Stimulated activated naive CD4-positive, alpha-beta T cell (primary cell): ENCODE measurements at regions not wholly inside any gene's neighbourhood (a gene's known extent, or its start where the extent isn't known, plus 50 kb on each side); places are given as distances from the start of the nearest gene placed in this dataset.
"Not testable (repeated sequence)": the region's sequence is repeated elsewhere in the genome, so short reads cannot be mapped to it uniquely, and the experiment has no call there.

Experiments
- DNase-seq, 6 experiments: peaks; one replicate each; lab custom pipeline; 2025; lab: John Stamatoyannopoulos, UW

GRCh38 chr15:25235391-25235790 is 203.4 kb downstream of the UBE3A start:
- no peak for DNase-seq

DNA sequence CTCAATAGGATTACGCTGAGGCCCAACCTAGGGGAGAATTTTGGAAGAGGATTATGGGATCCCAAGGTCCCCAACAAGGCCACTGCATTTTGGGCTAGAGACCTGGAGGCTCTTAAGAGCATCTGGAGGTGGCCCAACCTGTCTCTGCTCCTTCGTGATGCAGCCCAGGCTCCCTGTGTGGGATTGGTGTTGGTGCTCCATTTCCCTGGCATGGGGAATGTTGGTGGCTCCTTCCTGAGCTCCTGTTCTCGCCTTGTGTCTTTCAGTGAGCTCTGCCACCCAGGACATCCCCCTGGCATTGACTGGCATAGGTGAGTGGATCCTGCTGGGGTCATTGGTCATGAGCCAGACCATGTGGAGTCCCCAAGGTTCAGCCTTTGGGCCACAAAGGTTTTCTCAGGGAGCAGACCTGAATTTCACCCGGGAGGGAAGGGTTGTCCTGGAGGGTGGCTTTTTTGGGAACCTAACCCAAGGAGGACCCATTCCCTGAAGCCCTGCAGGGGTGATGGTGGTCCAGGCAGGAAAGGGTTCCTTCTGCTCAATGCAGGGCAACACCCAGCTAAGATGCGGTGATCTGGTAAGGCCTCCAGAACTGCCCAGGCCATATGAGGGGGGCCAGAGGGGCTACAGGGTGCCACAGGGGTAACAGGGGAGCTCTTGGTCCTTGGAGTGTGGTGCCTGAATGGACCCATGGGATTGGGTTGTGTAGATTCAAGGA is 202.5 kb downstream of the UBE3A start:
- no peak for DNase-seq

DNA sequence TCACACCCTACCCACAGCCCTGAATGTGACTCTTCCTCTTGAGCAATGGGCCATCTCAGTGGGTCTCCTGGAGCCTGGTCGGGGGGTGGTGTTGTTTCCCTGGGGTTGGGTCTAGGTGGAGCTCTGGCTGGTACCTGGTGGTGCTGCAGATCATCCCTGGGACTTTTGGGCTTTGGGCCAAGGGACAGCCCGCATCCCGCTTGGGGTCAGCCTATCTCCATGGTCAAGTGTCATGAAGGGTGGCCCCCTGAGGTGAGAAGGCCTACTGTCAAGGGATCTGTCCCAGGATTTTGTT is 202.0 kb downstream of the UBE3A start:
- DNase-seq: no peak

- DNase-seq: no peak
These were observed 201.4 kb downstream of the UBE3A start for GRCh38 chr15:25237291-25237978.

GRCh38 chr15:25238126-25238525 is 200.7 kb downstream of the UBE3A start:
- DNase-seq: no peak

- no peak for DNase-seq
These were observed 199.9 kb downstream of the UBE3A start for GRCh38 chr15:25238716-25239470.

- no peak for DNase-seq
These were observed 199.1 kb downstream of the UBE3A start for GRCh38 chr15:25239471-25240345.

DNA sequence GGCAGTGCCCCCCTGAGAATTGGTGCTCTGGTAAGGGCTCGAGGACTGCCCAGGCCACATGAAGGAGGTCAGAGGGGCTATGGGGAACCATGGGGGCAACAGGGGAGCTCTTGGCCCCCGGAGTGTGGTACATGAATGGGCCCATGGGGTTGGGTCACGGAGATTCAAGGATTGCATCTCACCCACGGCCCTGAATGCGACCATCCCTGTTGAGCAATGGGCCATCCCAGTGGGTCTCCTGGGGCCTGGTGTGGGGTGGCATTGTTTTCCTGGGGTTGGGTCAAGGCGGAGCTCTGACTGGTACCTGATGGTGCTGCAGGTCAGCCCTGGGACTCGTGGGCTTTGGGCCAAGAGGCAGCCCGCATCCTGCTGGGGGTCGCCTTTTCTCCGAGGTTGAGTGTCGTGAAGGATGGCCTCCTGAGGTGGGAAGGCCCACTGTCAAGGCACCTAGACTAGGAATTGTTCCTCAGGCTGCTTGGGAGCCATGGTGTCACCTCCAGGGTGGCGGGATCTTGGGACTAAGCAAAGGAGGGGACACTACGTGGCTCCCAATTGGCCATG is 198.3 kb downstream of the UBE3A start:
- no peak for DNase-seq

DNA sequence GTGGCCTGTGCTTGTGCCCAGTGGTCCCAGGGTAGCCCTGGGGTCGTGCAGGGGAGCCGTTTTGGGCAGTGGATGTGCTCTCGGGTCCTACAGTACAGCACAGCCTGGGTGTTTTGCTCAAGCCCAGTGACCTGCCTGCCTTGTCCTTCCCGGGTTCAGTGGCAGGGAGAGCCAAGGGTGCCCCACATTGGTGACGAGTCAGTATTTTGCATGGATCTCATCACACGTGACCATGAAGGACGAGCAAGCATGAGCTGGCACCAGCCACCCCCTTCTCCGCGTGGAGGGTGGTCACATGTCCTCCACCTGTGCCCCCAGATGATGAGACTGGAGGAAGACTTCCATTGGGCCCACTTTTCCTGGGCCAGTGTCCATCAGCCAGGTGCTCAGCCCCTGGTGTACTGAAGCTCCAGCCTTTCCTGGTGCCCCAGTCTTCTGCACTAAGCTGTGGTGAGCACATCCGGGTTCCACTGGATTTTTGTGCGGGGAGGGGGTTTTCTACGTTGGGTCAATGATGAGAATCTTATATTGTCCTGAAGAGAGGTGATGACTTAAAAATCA is 197.5 kb downstream of the UBE3A start:
- no peak for DNase-seq

- no peak for DNase-seq
These were observed 196.5 kb downstream of the UBE3A start for GRCh38 chr15:25242166-25242879.

GRCh38 chr15:25242957-25243799 is 195.6 kb downstream of the UBE3A start:
- no peak for DNase-seq

DNA sequence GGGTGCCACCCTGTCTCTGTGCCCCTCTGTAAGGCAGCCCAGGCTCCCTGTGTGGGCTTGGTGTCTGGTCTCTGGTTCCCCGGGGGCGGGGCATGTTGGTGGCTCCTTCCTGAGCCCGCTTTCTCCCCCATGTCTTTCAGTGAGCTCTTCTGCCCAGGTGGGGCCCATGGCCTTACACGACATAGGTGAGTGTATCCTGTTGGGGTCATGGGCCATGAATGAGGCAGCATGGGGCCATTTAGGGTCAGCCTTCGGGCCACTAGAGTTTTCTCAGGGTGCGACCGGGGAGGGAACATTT is 195.1 kb downstream of the UBE3A start:
- DNase-seq: no peak

- DNase-seq: no peak
These were observed 193.9 kb downstream of the UBE3A start for GRCh38 chr15:25244731-25245585.

- no peak for DNase-seq
These were observed 192.8 kb downstream of the UBE3A start for GRCh38 chr15:25245801-25246622.

GRCh38 chr15:25246641-25247406 is 192.0 kb downstream of the UBE3A start:
- no peak for DNase-seq

DNA sequence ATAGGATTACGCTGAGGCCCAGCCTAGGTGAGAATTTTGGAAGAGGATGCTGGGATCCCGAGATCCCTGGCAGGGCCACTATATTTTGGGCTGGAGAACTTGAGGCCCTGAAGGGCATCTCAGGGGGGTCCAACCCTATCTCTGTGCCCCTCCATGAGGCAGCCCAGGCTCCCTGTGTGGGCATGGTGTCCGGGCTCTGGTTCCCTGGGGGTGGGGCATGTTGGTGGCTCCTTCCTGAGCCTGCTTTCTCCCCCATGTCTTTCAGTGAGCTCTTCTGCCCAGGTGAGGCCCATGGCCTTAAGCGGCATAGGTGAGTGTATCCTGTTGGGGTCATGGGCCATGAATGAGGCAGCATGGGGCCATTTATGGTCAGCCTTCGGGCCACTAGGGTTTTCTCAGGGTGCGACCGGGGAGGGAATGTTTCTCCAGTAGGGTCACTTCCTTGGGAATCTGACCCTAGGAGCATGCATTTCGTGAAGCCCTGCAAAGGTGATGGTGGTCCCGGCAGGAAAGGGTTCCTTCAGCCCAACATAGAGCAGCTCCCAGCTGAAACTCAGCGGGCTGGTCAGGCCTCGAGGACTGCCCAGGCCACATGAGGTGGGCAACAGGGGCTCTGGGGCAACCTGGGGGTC is 191.3 kb downstream of the UBE3A start:
- no peak for DNase-seq

DNA sequence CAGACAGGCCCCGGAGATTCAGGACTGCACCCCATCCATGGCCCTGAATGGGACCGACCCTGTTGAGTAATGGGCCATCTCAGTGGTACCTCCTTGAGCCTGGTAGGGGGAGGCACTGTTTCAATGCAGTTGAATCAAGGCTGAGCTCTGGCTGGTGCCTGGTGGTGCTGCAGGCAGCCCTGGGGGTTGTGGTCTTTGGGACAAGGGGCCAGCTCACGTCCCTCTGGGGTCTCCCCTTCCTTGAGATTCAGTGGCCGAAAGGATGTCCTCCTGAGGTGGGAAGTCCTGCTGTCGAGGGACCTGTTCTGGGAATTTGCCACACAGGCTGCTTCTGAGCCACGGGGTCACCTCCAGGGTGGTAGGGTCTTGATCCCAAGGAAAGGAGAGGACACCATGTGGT is 190.7 kb downstream of the UBE3A start:
- DNase-seq: not testable (repeated sequence)
